ENCODE measurements at regions not wholly inside any gene's neighbourhood (a gene's known extent, or its start where the extent isn't known, plus 50 kb on each side); places are given as distances from the start of the nearest gene placed in this dataset.

DNA sequence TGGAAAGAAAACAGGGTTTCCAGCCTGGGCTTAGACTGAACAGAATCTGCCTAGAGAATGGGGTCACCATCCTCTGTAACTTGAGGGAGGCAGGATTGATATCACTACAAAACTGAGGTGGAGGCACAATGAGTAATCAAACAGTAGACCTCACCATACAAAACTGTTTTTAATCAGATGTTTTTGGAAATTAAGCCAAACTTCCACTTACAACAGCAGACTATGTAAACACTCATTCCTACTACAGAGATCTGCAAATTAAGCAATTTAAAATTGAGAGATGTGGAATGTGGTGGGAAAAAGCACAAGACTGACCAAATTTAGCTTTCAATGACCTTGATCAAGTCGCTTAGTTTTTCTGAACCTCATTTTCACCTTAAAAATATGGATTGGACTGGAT, 104.3 kb upstream of the SLC38A4 start:
- Histone ChIP-seq H3K36me3 (ENCODE audit: control insufficient read depth in 2 of 2, extremely low read depth in 1 of 2, insufficient read depth in 2 of 2, low read length in 2 of 2) (no peaks in the 10 kb centered on the region), H3K9ac (replicated peaks; ENCODE audit: extremely low read depth, insufficient read depth, low read length) (no peak overlapping the region), H3K4me3 (replicated peaks in 1 of 3; ENCODE audit: insufficient read depth in 1 of 3, low read depth in 1 of 3, low read length in 3 of 3) (no peak overlapping the region), H4K20me1 (replicated peaks; ENCODE audit: control insufficient read depth, extremely low read depth, insufficient read depth, low read length) (no peaks in the 10 kb centered on the region), H3K79me2 (ENCODE audit: control insufficient read depth, insufficient read depth, low read length) (no peaks in the 10 kb centered on the region), H3K27ac (ENCODE audit: insufficient read depth, low read depth, low read length) (no peak overlapping the region), H3K9me3 (replicated peaks; ENCODE audit: control insufficient read depth, insufficient read depth, low read length) (no peaks in the 10 kb centered on the region), H3K27me3 (ENCODE audit: control insufficient read depth in 2 of 2, insufficient read depth in 2 of 2, low read length in 2 of 2) (peaks cover 1 to 6% of the 10 kb centered on the region in 2 experiments), H3K9me1 (replicated peaks; ENCODE audit: control insufficient read depth, extremely low read depth, insufficient read depth, low read length) (no peaks in the 10 kb centered on the region), H3K4me2 (ENCODE audit: insufficient read depth, low read length) (no peak overlapping the region), H2AFZ (ENCODE audit: low read depth, low read length) (no peak overlapping the region), H3K4me1 (ENCODE audit: control insufficient read depth, extremely low read depth, insufficient read depth, low read length) (no peaks in the 10 kb centered on the region)
- ChIA-PET CTCF (interaction anchor here (0.9 to 1.8 kb wide), 3 partner anchors 23 to 805 kb away, joined by 3 to 6 read pairs (median 5); no protein-coding TSS in a partner anchor), POLR2A (no interaction called here)
- intact Hi-C loops (cut with micrococcal nuclease) (loop anchor here (5.0 kb wide), 1 partner anchor 778 kb away; no protein-coding TSS in a partner anchor), dilution Hi-C loops (cut with MboI; ENCODE audit: extremely low pct_ligation_motif_present, low sequenced_read_pairs) (no loop called here)
- BruUV-seq (replicated peaks) = no TSS peak
- TF ChIP-seq POLR2AphosphoS5 (IDR thresholded peaks at IDR 0.05; ENCODE audit: insufficient read depth, low read depth, low read length) (no peak), FOS (IDR thresholded peaks at IDR 0.05; ENCODE audit: borderline replicate concordance, insufficient read depth, low read length) (no peak), MYC (IDR thresholded peaks at IDR 0.05; ENCODE audit: low read depth, low read length) (no peak), GATA2 (IDR thresholded peaks at IDR 0.05; ENCODE audit: insufficient read depth, insufficient read length, low read depth, low read length) (no peak), JUN (IDR thresholded peaks at IDR 0.05; ENCODE audit: borderline replicate concordance, insufficient read depth, insufficient read length, low read depth) (no peak), EZH2 (IDR thresholded peaks at IDR 0.05; ENCODE audit: borderline replicate concordance, low read depth, low read length, severe bottlenecking) (no peak), POLR2A (IDR thresholded peaks at IDR 0.05; ENCODE audit: low read depth, low read length) (no peak)
- TF ChIP-seq, protein P1, sequence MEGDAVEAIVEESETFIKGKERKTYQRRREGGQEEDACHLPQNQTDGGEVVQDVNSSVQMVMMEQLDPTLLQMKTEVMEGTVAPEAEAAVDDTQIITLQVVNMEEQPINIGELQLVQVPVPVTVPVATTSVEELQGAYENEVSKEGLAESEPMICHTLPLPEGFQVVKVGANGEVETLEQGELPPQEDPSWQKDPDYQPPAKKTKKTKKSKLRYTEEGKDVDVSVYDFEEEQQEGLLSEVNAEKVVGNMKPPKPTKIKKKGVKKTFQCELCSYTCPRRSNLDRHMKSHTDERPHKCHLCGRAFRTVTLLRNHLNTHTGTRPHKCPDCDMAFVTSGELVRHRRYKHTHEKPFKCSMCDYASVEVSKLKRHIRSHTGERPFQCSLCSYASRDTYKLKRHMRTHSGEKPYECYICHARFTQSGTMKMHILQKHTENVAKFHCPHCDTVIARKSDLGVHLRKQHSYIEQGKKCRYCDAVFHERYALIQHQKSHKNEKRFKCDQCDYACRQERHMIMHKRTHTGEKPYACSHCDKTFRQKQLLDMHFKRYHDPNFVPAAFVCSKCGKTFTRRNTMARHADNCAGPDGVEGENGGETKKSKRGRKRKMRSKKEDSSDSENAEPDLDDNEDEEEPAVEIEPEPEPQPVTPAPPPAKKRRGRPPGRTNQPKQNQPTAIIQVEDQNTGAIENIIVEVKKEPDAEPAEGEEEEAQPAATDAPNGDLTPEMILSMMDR (IDR thresholded peaks at IDR 0.05; ENCODE audit: extremely low read depth in 1 of 2, insufficient read depth in 1 of 2, low read depth in 1 of 2, low read length in 2 of 2) = no peak
- TF ChIP-seq, protein P2, sequence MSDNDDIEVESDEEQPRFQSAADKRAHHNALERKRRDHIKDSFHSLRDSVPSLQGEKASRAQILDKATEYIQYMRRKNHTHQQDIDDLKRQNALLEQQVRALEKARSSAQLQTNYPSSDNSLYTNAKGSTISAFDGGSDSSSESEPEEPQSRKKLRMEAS (IDR thresholded peaks at IDR 0.05; ENCODE audit: insufficient read depth, insufficient read length) = no peak
- DNase-seq (ENCODE audit: low read depth, low spot score) (no peak), FAIRE-seq (no peak)

All from endothelial cell of umbilical vein (primary cell).